Fibroblast of skin of right biceps (primary cell): ENCODE measurements at regions not wholly inside any gene's neighbourhood (a gene's known extent, or its start where the extent isn't known, plus 50 kb on each side); places are given as distances from the start of the nearest gene placed in this dataset.

Experiments used
- DNase-seq: peaks from one replicate; pipeline ENCODE4 v3.0.0-alpha.2; 2013

- peak; percentile 72 for DNase-seq
Measured at GRCh38 chr15:94001255-94001801, 230.0 kb upstream of the MCTP2 start.

- DNase-seq = no peak
Measured at GRCh38 chr15:94000606-94001005, 230.8 kb upstream of the MCTP2 start.

GRCh38 chr15:93997071-93997658 is 234.2 kb upstream of the MCTP2 start:
- DNase-seq = peak; percentile 51

GRCh38 chr15:93989440-93989998 is 241.8 kb upstream of the MCTP2 start:
- peak; percentile 35 for DNase-seq

- no peak for DNase-seq
Measured at GRCh38 chr15:93987068-93987467, 244.3 kb upstream of the MCTP2 start.

GRCh38 chr15:93986400-93986984 is 244.9 kb upstream of the MCTP2 start:
- no peak for DNase-seq

GRCh38 chr15:93985925-93986324 is 245.4 kb upstream of the MCTP2 start:
- DNase-seq = no peak

GRCh38 chr15:93985176-93985575 is 246.2 kb upstream of the MCTP2 start:
- DNase-seq = no peak

- peak; percentile 55 for DNase-seq
Measured at GRCh38 chr15:93983526-93983925, 247.8 kb upstream of the MCTP2 start.

- DNase-seq = peak; percentile 24
Measured at GRCh38 chr15:93982226-93982727, 249.1 kb upstream of the MCTP2 start.

- DNase-seq = no peak
Measured at GRCh38 chr15:93981706-93982105, 249.7 kb upstream of the MCTP2 start.

GRCh38 chr15:93980261-93980911 is 251.0 kb upstream of the MCTP2 start:
- no peak for DNase-seq

- peak; percentile 63 for DNase-seq
Measured at GRCh38 chr15:93974804-93975481, 256.4 kb upstream of the MCTP2 start.

GRCh38 chr15:93973287-93973686 is 258.1 kb upstream of the MCTP2 start:
- DNase-seq = no peak

- no peak for DNase-seq
Measured at GRCh38 chr15:93968773-93969172, 262.6 kb upstream of the MCTP2 start.

- DNase-seq = no peak
Measured at GRCh38 chr15:93965304-93965908, 266.0 kb upstream of the MCTP2 start.

- DNase-seq = no peak
Measured at GRCh38 chr15:93954985-93955571, 276.3 kb upstream of the MCTP2 start.

- no peak for DNase-seq
Measured at GRCh38 chr15:93948726-93949125, 282.6 kb upstream of the MCTP2 start.

- peak; percentile 28 for DNase-seq
Measured at GRCh38 chr15:93943586-93943985, 287.8 kb upstream of the MCTP2 start.

GRCh38 chr15:93942269-93942694 is 289.1 kb upstream of the MCTP2 start:
- DNase-seq = no peak

GRCh38 chr15:93941697-93942096 is 289.7 kb upstream of the MCTP2 start:
- DNase-seq = no peak

- no peak for DNase-seq
Measured at GRCh38 chr15:93940226-93940625, 291.1 kb upstream of the MCTP2 start.
